Lower lobe of right lung (tissue), 2 donors: ENCODE measurements at regions not wholly inside any gene's neighbourhood (a gene's known extent, or its start where the extent isn't known, plus 50 kb on each side); places are given as distances from the start of the nearest gene placed in this dataset.
"Not testable (repeated sequence)": the region's sequence is repeated elsewhere in the genome, so short reads cannot be mapped to it uniquely, and the experiment has no call there.

Experiments used
- ATAC-seq, 2 donors: fragments of 200-7000 bp; cut with Tn5 transposase; one replicate each; pipeline ENCODE4 v1.9.1; 2020 to 2022; ENCODE audit warnings: mild to moderate bottlenecking in 2 of 2, moderate library complexity in 2 of 2
- DNase-seq: peaks from one replicate; pipeline ENCODE4 v3.0.0-alpha.2; 2020
- H3K27ac ChIP-seq: fragments of 200-600 bp; one replicate; pipeline ENCODE4 v1.8.0; 2022
- H3K27me3 ChIP-seq: fragments of 200-600 bp; one replicate; pipeline ENCODE4 v1.8.0; 2022; ENCODE audit warnings: low read depth
- H3K36me3 ChIP-seq: fragments of 200-600 bp; one replicate; pipeline ENCODE4 v1.8.0; 2022; ENCODE audit warnings: mild to moderate bottlenecking
- H3K4me1 ChIP-seq: fragments of 200-600 bp; one replicate; pipeline ENCODE4 v1.8.0; 2022
- H3K4me3 ChIP-seq: fragments of 200-600 bp; one replicate; pipeline ENCODE4 v1.8.0; 2022; ENCODE audit warnings: mild to moderate bottlenecking
- H3K9me3 ChIP-seq: fragments of 200-600 bp; one replicate; pipeline ENCODE4 v1.8.0; 2022
- intact Hi-C: fragments of 100-400 bp; cut with DNase I; formaldehyde crosslinking; loops from one replicate; pipeline ENCODE4 v1.11.0; 2022
- TF ChIP-seq, protein P1 (sequence below): fragments of 200-600 bp; IDR thresholded peaks from one replicate; pipeline ENCODE4 v1.8.0; 2022; ENCODE audit warnings: antibody characterized with exemption, mild to moderate bottlenecking
- donor health status: DM: no; HTN: yes; CAD: no; lungs with severe emphysema.

DNA sequence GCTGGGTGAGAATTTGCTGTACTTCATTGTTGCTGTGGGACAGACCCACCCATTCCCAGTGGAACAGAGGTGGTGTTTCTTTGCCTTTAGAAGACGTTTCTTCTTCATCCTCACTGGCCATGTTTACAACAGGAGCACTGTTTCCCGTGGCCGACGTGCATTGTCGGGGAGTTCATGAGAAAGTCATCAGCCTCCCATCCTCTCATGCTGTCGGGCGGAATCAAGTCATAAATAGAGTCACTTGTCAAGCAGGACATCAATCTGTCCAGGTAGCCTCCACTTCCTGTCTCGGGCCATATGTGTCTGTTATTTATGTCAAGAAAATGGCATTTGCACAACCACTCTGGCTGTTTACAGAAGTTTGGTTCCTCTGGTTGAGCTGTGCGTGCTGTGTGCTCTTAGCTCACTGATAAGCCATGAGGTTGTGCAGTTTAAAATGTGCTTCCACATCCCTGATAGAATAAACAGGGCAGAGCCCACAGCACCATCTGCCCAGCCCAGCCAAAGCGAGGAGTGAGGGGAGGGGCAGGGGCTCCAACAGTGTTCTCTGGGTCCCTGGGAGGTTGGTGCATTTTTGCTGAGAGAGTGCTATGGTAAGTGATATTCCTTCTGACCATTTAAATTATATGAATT lies 401.9 kb upstream of the IRX2 start:
- TF ChIP-seq, protein P1, sequence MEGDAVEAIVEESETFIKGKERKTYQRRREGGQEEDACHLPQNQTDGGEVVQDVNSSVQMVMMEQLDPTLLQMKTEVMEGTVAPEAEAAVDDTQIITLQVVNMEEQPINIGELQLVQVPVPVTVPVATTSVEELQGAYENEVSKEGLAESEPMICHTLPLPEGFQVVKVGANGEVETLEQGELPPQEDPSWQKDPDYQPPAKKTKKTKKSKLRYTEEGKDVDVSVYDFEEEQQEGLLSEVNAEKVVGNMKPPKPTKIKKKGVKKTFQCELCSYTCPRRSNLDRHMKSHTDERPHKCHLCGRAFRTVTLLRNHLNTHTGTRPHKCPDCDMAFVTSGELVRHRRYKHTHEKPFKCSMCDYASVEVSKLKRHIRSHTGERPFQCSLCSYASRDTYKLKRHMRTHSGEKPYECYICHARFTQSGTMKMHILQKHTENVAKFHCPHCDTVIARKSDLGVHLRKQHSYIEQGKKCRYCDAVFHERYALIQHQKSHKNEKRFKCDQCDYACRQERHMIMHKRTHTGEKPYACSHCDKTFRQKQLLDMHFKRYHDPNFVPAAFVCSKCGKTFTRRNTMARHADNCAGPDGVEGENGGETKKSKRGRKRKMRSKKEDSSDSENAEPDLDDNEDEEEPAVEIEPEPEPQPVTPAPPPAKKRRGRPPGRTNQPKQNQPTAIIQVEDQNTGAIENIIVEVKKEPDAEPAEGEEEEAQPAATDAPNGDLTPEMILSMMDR = no peak
- no peaks in the 10 kb centered on the region for H3K27me3 ChIP-seq
- no peaks in the 10 kb centered on the region for H3K4me1 ChIP-seq
- ATAC-seq = no peak
- no peak overlapping the region for H3K27ac ChIP-seq
- H3K9me3 ChIP-seq = no peaks in the 10 kb centered on the region
- DNase-seq = no peak
- no peaks in the 10 kb centered on the region for H3K36me3 ChIP-seq
- intact Hi-C loops = no loop called here
- no peak overlapping the region for H3K4me3 ChIP-seq

DNA sequence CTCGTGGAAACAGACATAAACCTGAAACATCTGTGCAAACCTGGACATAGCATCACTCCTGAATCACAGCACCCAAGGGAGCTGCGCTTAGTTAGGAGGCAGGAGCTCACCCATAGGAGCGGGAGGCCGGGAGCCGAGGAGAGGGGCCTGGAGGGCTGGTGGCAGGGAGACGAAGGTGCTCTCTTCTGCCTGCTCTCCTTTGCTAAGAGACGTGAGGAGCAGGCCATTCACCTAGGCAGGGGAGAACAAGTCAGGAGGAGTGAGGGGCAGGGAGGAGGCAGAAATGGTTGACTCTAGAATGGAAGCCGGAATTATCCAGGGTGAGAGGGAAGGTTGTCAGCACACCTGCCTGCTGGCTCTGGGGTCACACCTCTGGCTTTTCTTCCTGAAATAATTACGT lies 398.4 kb upstream of the IRX2 start:
- no peak for DNase-seq
- no peaks in the 10 kb centered on the region for H3K4me1 ChIP-seq
- H3K9me3 ChIP-seq = no peaks in the 10 kb centered on the region
- H3K4me3 ChIP-seq = no peak overlapping the region
- H3K36me3 ChIP-seq = no peaks in the 10 kb centered on the region
- no peak for ATAC-seq
- TF ChIP-seq, protein P1 = no peak
- intact Hi-C loops = no loop called here
- H3K27ac ChIP-seq = no peak overlapping the region
- H3K27me3 ChIP-seq = no peaks in the 10 kb centered on the region

DNA sequence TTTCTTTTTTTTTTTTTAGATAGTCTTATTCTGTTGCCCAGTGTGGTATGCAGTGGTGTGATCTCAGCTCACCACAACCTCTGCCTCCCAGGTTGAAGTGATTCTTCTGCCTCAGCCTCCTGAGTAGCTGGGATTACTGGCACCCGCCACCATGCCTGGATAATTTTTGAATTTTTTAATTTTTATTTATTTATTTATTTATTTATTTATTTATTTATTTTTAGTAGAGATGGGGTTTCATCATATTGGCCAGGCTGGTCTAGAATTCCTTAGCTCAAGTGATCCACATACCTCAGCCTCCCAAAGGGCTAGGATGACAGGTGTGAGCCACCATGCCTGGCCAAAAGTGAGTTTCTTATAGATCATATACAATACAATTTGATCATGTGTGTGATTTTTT lies 395.9 kb upstream of the IRX2 start:
- H3K4me3 ChIP-seq, ATAC-seq, intact Hi-C loops, H3K4me1 ChIP-seq, H3K9me3 ChIP-seq, DNase-seq, H3K36me3 ChIP-seq, H3K27ac ChIP-seq, H3K27me3 ChIP-seq: not testable (repeated sequence)

DNA sequence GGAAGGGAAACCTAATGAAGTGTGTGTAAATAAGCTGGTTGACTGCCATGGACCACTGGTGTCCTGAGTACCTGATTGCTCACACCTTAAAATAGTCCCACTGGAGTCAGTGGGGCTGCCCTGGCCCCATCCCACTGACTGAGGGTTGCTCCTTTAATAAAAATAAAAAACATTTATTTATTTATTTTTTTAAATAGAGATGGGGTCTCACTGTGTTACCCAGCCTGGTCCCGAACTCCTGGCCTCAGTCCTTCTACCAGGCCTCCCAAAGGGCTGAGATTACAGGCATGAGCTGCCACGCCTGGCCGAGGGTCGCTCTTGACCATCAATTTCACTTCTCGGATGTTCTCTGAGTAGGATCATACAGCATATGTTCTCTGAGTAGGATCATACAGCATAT lies 394.2 kb upstream of the IRX2 start:
- Histone ChIP-seq H3K27me3 (no peaks in the 10 kb centered on the region), H3K4me1 (no peaks in the 10 kb centered on the region), H3K36me3 (no peaks in the 10 kb centered on the region), H3K27ac (no peak overlapping the region), H3K9me3 (no peaks in the 10 kb centered on the region), H3K4me3 (no peak overlapping the region)
- intact Hi-C loops = no loop called here
- ATAC-seq (no peak), DNase-seq (no peak)
- TF ChIP-seq, protein P1 = no peak

DNA sequence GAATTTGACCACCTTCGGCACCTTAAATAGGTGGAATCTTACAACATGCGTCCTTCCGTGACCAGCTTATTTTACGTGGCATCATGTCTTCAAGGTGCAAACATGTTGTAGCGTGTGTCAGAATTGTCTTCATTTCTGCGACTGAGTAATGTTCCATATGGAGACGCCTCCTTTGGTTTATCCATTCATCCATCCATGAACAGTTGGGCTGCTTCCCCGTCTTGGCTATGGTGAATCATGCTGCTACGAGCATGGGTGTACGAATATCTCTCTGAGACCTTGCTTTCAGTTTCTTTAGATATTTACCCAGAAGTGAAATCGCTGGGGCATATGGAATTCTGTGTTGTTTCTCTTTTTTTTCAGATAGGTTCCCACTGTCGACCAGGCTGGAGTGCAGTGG lies 391.9 kb upstream of the IRX2 start:
- H3K27ac ChIP-seq = no peak overlapping the region

More for the DNA sequence above, 391.9 kb upstream of the IRX2 start:
- no peak for ATAC-seq
- DNase-seq = no peak
- Histone ChIP-seq H3K36me3 (no peaks in the 10 kb centered on the region), H3K9me3 (no peaks in the 10 kb centered on the region), H3K27me3 (no peaks in the 10 kb centered on the region), H3K4me3 (no peak overlapping the region), H3K4me1 (no peaks in the 10 kb centered on the region)
- TF ChIP-seq, protein P1 = no peak
- intact Hi-C loops = no loop called here
